IMR-90 (cell line): ENCODE measurements at regions not wholly inside any gene's neighbourhood (a gene's known extent, or its start where the extent isn't known, plus 50 kb on each side); places are given as distances from the start of the nearest gene placed in this dataset.

Experiments used
- ATAC-seq: fragments of 200-7000 bp; cut with Tn5 transposase; 2 replicates; pipeline ENCODE4 v1.9.1; 2020; ENCODE audit warnings: low read depth, mild to moderate bottlenecking, moderate library complexity
- BruUV-seq: library from RNA; stranded (reverse); fragments of 400-500 nt; replicated peaks from 2 replicates; lab custom pipeline; 2021; lab: Mats Ljungman, UMichigan
- CTCF ChIA-PET: fragments of 300-600 bp; formaldehyde crosslinking; extraction: SDS; loops from one replicate; lab custom pipeline; 2021; ENCODE audit warnings: antibody characterized with exemption; lab: Yijun Ruan, JAX
- POLR2A ChIA-PET: fragments of 300-600 bp; sonication (Branson Sonifier 250); formaldehyde crosslinking; loops from one replicate; lab custom pipeline; 2022; ENCODE audit warnings: antibody characterized with exemption; ENCODE audit not compliant: unreplicated experiment; lab: Charles Lee
- DNase-seq: peaks from one replicate; pipeline ENCODE4 v3.0.0; 2013
- H2AFZ ChIP-seq: replicated peaks from 2 replicates; pipeline ENCODE3; 2013; ENCODE audit warnings: low read length, mild to moderate bottlenecking; ENCODE audit not compliant: poor library complexity
- H2AK5ac ChIP-seq: 2 replicates; pipeline ENCODE4 v1.6.1; 2013; ENCODE audit warnings: low read depth, low read length, inconsistent platforms
- H2AK9ac ChIP-seq: replicated peaks from 2 replicates; pipeline ENCODE3; 2013; ENCODE audit warnings: mild to moderate bottlenecking, low read depth, low read length, moderate library complexity; ENCODE audit not compliant: poor library complexity
- H2BK120ac ChIP-seq: 2 replicates; pipeline ENCODE4 v1.6.1; 2013; ENCODE audit warnings: low read depth, low read length, inconsistent platforms
- H2BK15ac ChIP-seq: 3 replicates; pipeline ENCODE4 v1.6.1; 2013; ENCODE audit warnings: low read depth, low read length, inconsistent platforms
- H2BK20ac ChIP-seq: 2 replicates; pipeline ENCODE4 v1.6.1; 2013; ENCODE audit warnings: low read depth, mild to moderate bottlenecking, inconsistent platforms, low read length, moderate library complexity
- H2BK5ac ChIP-seq: 2 replicates; pipeline ENCODE4 v1.6.1; 2013; ENCODE audit warnings: mild to moderate bottlenecking, low read depth, low read length, inconsistent platforms; ENCODE audit not compliant: poor library complexity, severe bottlenecking
- H3K14ac ChIP-seq: replicated peaks from 2 replicates; pipeline ENCODE4 v1.6.1; 2013; ENCODE audit warnings: low read depth, low read length, inconsistent platforms
- H3K18ac ChIP-seq: 2 replicates; pipeline ENCODE4 v1.6.1; 2013; ENCODE audit warnings: low read depth, low read length, control low read depth
- H3K23ac ChIP-seq: 2 replicates; pipeline ENCODE4 v1.6.1; 2013; ENCODE audit warnings: low read depth, low read length, inconsistent platforms
- H3K27ac ChIP-seq: 2 replicates; pipeline ENCODE4 v1.5.1; 2013; ENCODE audit warnings: mild to moderate bottlenecking, control low read depth, low read length; ENCODE audit not compliant: insufficient read depth
- H3K27me3 ChIP-seq: 2 replicates; pipeline ENCODE4 v1.6.1; 2013; ENCODE audit warnings: low read length; ENCODE audit not compliant: control insufficient read depth, insufficient read depth
- H3K36me3 ChIP-seq: 2 replicates; pipeline ENCODE4 v1.6.1; 2013; ENCODE audit warnings: low read length, mixed read lengths; ENCODE audit not compliant: control insufficient read depth, insufficient read depth
- H3K4ac ChIP-seq: 2 replicates; pipeline ENCODE4 v1.6.1; 2013; ENCODE audit warnings: low read depth, low read length, inconsistent platforms
- H3K4me1 ChIP-seq: 2 replicates; pipeline ENCODE4 v1.6.1; 2013; ENCODE audit warnings: low read length, mixed read lengths; ENCODE audit not compliant: control insufficient read depth, insufficient read depth
- H3K4me2 ChIP-seq: 2 replicates; pipeline ENCODE4 v1.6.1; 2013; ENCODE audit warnings: low read depth, mild to moderate bottlenecking, control low read depth, low read length, moderate library complexity
- H3K4me3 ChIP-seq: 2 replicates; pipeline ENCODE4 v1.5.1; 2013; ENCODE audit warnings: low read depth, mild to moderate bottlenecking, control low read depth, low read length, moderate library complexity; ENCODE audit not compliant: insufficient read depth
- H3K56ac ChIP-seq: 2 replicates; pipeline ENCODE4 v1.6.1; 2013; ENCODE audit warnings: low read length, inconsistent platforms; ENCODE audit not compliant: insufficient read depth; ENCODE audit errors: extremely low read depth
- H3K79me1 ChIP-seq, 2 experiments: 2 replicates each; pipeline ENCODE4 v1.6.1; 2013; ENCODE audit warnings: low read length in 2 of 2, inconsistent platforms in 1 of 2, low read depth in 1 of 2
- H3K9ac ChIP-seq: 2 replicates; pipeline ENCODE4 v1.6.1; 2013; ENCODE audit warnings: low read depth, low read length, control low read depth
- H3K9me1 ChIP-seq: 2 replicates; pipeline ENCODE4 v1.6.1; 2013; ENCODE audit warnings: low read length, inconsistent platforms; ENCODE audit not compliant: insufficient read depth
- H3K9me3 ChIP-seq: 2 replicates; pipeline ENCODE4 v1.6.1; 2013; ENCODE audit warnings: low read length; ENCODE audit not compliant: control insufficient read depth, insufficient read depth
- H4K20me1 ChIP-seq: 2 replicates; pipeline ENCODE4 v1.6.1; 2013; ENCODE audit warnings: low read length, inconsistent platforms; ENCODE audit not compliant: insufficient read depth
- H4K5ac ChIP-seq: 2 replicates; pipeline ENCODE4 v1.6.1; 2013; ENCODE audit warnings: mild to moderate bottlenecking, low read depth, low read length, control low read depth
- H4K8ac ChIP-seq, 2 experiments: 2 replicates each; pipeline ENCODE4 v1.6.1; 2013; ENCODE audit warnings: low read depth in 2 of 2, low read length in 2 of 2, control low read depth in 1 of 2, inconsistent platforms in 1 of 2
- H4K91ac ChIP-seq: 2 replicates; pipeline ENCODE4 v1.6.1; 2013; ENCODE audit warnings: low read depth, low read length, inconsistent platforms; ENCODE audit not compliant: insufficient read depth
- BHLHE40 ChIP-seq: fragments of 150-350 bp; IDR thresholded peaks from 2 replicates; pipeline ENCODE4 v1.6.1; 2016; ENCODE audit warnings: mild to moderate bottlenecking, low read depth, low read length
- CHD1 ChIP-seq: IDR thresholded peaks from 2 replicates; pipeline ENCODE4 v1.6.1; 2012; ENCODE audit warnings: low read depth, low read length, improper control_type of control experiment
- CTCF ChIP-seq: conservative IDR thresholded peaks from 2 replicates; pipeline ENCODE4 v1.5.1; 2012; ENCODE audit warnings: mild to moderate bottlenecking, low read depth, low read length, improper control_type of control experiment
- MXI1 ChIP-seq: IDR thresholded peaks from 2 replicates; pipeline ENCODE4 v1.6.1; 2012; ENCODE audit warnings: low read depth, mild to moderate bottlenecking, low read length, moderate library complexity, borderline replicate concordance
- NFE2L2 ChIP-seq: fragments of 150-350 bp; IDR thresholded peaks from 2 replicates; pipeline ENCODE4 v1.6.1; 2016; ENCODE audit warnings: low read depth, mild to moderate bottlenecking, low read length
- RAD21 ChIP-seq: IDR thresholded peaks from 2 replicates; pipeline ENCODE4 v1.6.1; 2012; ENCODE audit warnings: low read length, improper control_type of control experiment
- WGBS, 2 experiments: methylation state at CpG; one replicate each; pipeline versions ENCODE4 v1.1.5 to v1.1.7; 2013; ENCODE audit warnings: missing lambda C conversion rate in 2 of 2; ENCODE audit not compliant: insufficient read length in 1 of 2; ENCODE audit errors: extremely low coverage in 2 of 2; 5-methylcytosine and 5-hydroxymethylcytosine counted together
- dilution Hi-C: fragments of 300-500 bp; cut with HindIII; formaldehyde crosslinking; loops from one replicate; pipeline ENCODE4 v1.14.3; 2018; ENCODE audit warnings: low sequenced_read_pairs; ENCODE audit not compliant: unreplicated experiment
- in situ Hi-C: fragments of 300-500 bp; cut with MboI; formaldehyde crosslinking; loops from 3 replicates; pipeline ENCODE4 v1.14.3; 2019; ENCODE audit warnings: low sequenced_read_pairs, inconsistent platforms, mixed read lengths
- intact Hi-C: fragments of 100-400 bp; cut with micrococcal nuclease; formaldehyde crosslinking; loops from 2 replicates; pipeline ENCODE4 v1.10.0; 2022
- TF ChIP-seq, protein P1 (sequence below): fragments of 150-350 bp; IDR thresholded peaks from 2 replicates; pipeline ENCODE4 v1.6.1; 2016; ENCODE audit warnings: low read depth, mild to moderate bottlenecking, low read length, moderate library complexity, borderline replicate concordance

DNA sequence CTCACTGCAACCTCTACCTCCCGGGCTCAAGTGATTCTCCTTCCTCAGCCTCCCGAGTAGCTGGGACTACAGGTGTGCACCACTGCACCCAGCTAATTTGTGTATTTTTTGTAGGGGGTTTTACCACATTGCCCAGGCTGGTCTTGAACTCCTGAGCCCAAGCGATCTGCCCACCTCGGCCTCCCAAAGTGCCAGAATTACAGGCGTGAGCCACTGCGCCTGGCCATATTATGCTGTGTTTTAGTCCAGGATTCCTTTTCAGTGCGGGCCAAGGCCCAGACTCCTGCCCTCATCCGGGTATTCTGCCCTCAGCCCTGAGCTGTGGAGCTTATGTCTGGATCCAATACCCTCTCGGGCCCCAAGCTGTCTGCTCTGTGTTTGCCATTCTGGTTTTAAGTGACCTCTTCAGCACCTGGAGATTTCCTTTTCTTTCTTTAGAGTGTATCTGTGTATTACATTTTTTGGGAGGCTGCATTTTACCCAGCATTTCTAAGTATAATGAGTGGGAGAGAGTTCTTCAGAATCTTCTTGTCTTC is 114.9 kb downstream of the BUB3 start:
- Histone ChIP-seq H3K14ac (no peak overlapping the region), H4K5ac (no peak overlapping the region), H3K4me3 (no peak overlapping the region), H2BK20ac (no peak overlapping the region), H4K20me1 (no peaks in the 10 kb centered on the region), H3K9me1 (no peaks in the 10 kb centered on the region), H3K4me1 (no peaks in the 10 kb centered on the region), H3K56ac (no peak overlapping the region), H3K36me3 (no peaks in the 10 kb centered on the region), H3K9ac (no peak overlapping the region), H3K27me3 (no peaks in the 10 kb centered on the region; the same call in 1 of the 2 replicates), H2BK5ac (no peak overlapping the region), H3K23ac (no peak overlapping the region), H4K8ac (no peak overlapping the region), H3K79me1 (no peaks in the 10 kb centered on the region), H3K4me2 (no peak overlapping the region), H4K91ac (no peak overlapping the region), H2BK15ac (no peak overlapping the region), H2AK5ac (no peak overlapping the region), H3K9me3 (peaks cover 4% of the 10 kb centered on the region; the same call in 1 of the 2 replicates), H3K4ac (no peak overlapping the region), H2AFZ (no peak overlapping the region), H2BK120ac (no peak overlapping the region), H3K27ac (no peak overlapping the region), H2AK9ac (no peak overlapping the region), H3K18ac (no peak overlapping the region)
- DNase-seq (no peak), ATAC-seq (no peak)
- intact Hi-C loops (no loop called here), in situ Hi-C loops (no loop called here), dilution Hi-C loops (no loop called here)
- TF ChIP-seq BHLHE40 (no peak), MXI1 (no peak), CTCF (no peak), RAD21 (no peak), CHD1 (no peak), NFE2L2 (no peak)
- TF ChIP-seq, protein P1, sequence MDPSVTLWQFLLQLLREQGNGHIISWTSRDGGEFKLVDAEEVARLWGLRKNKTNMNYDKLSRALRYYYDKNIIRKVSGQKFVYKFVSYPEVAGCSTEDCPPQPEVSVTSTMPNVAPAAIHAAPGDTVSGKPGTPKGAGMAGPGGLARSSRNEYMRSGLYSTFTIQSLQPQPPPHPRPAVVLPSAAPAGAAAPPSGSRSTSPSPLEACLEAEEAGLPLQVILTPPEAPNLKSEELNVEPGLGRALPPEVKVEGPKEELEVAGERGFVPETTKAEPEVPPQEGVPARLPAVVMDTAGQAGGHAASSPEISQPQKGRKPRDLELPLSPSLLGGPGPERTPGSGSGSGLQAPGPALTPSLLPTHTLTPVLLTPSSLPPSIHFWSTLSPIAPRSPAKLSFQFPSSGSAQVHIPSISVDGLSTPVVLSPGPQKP: no peak
- 73% methylated on average over 3 of the region's 9 CpGs; no CpG with 5 or more reads in 1 of the 2 experiments for WGBS, 2 experiments
- POLR2A ChIA-PET: no interaction called here
- CTCF ChIA-PET: no interaction called here
- BruUV-seq: no TSS peak
